ENCODE measurements at regions not wholly inside any gene's neighbourhood (a gene's known extent, or its start where the extent isn't known, plus 50 kb on each side); places are given as distances from the start of the nearest gene placed in this dataset.

DNA sequence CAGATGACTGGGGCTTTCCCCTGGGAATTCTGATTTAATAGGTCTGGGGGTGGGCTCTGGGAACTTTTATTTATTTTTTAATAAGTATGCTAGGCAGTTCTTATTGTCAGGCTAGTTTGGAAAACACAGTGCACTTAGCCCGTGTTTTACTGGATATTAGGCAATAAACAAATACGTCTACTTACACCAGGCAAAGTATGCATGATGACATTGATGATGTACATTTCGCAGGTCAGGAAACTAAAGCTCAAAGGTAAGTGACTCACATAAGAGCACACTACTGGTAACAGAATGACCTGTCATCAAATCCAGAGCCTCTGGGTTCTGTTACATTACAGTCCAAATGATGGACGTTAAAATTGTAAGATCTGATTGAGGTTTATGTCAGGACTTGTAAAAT lies 144.4 kb upstream of the EXOC2 start:
- TF ChIP-seq CTCF (conservative IDR thresholded peaks at IDR 0.05 in 1 of 2, IDR thresholded peaks at IDR 0.05 in 1 of 2; ENCODE audit: extremely low read depth in 1 of 2, insufficient read depth in 1 of 2, low read depth in 1 of 2, low read length in 2 of 2) (no peak), EZH2 (IDR thresholded peaks at IDR 0.05; ENCODE audit: borderline replicate concordance, low read length) (no peak)

Data from mammary epithelial cell (primary cell).